ENCODE measurements at regions not wholly inside any gene's neighbourhood (a gene's known extent, or its start where the extent isn't known, plus 50 kb on each side); places are given as distances from the start of the nearest gene placed in this dataset.

GRCh38 chr5:175275748-175276147 is 168.2 kb downstream of the DRD1 start:
- H3K4me3 ChIP-seq = no peak overlapping the region
- no peaks in the 10 kb centered on the region for H3K9me3 ChIP-seq
- intact Hi-C loops (cut with DNase I) = no loop called here
- DNase-seq (no peak), ATAC-seq (no peak)
- H3K4me1 ChIP-seq = peaks cover 0 to 5% (median 0%) of the 10 kb centered on the region in 12 donors
- no peak overlapping the region for H3K27ac ChIP-seq
- H3K27me3 ChIP-seq = peaks cover 0 to 10% (median 0%) of the 10 kb centered on the region in 9 donors
- no peak for TF ChIP-seq CTCF (IDR thresholded peaks at IDR 0.05)
- no peak for TF ChIP-seq POLR2A (IDR thresholded peaks at IDR 0.05)
- 61 to 72% (median 69%) methylated on average over 5 of the region's 5 CpGs for WGBS, 4 donors
- H3K36me3 ChIP-seq = no peaks in the 10 kb centered on the region

GRCh38 chr5:175275097-175275496 is 168.9 kb downstream of the DRD1 start:
- 38 to 60% (median 55%) methylated on average over 4 of the region's 4 CpGs for WGBS, 4 donors
- DNase-seq (no peak), ATAC-seq (no peak)
- no peaks in the 10 kb centered on the region for H3K9me3 ChIP-seq
- H3K4me3 ChIP-seq = no peak overlapping the region
- intact Hi-C loops (cut with DNase I) = no loop called here
- H3K27me3 ChIP-seq = peaks cover 0 to 8% (median 0%) of the 10 kb centered on the region in 9 donors
- no peak for TF ChIP-seq POLR2A (IDR thresholded peaks at IDR 0.05)
- no peak for TF ChIP-seq CTCF (IDR thresholded peaks at IDR 0.05)
- H3K36me3 ChIP-seq = no peaks in the 10 kb centered on the region
- H3K4me1 ChIP-seq = peaks cover 0 to 5% (median 0%) of the 10 kb centered on the region in 12 donors
- H3K27ac ChIP-seq = no peak overlapping the region

- intact Hi-C loops (cut with DNase I) = no loop called here
- Histone ChIP-seq H3K4me3 (no peak overlapping the region), H3K4me1 (peaks cover 0 to 5% (median 0%) of the 10 kb centered on the region in 12 donors), H3K27me3 (no peaks in the 10 kb centered on the region), H3K27ac (no peak overlapping the region), H3K9me3 (no peaks in the 10 kb centered on the region), H3K36me3 (no peaks in the 10 kb centered on the region)
- no peak for TF ChIP-seq CTCF (IDR thresholded peaks at IDR 0.05)
- TF ChIP-seq POLR2A (IDR thresholded peaks at IDR 0.05) = no peak
- ATAC-seq (no peak), DNase-seq (no peak)
Measured at GRCh38 chr5:175274171-175274570, 169.8 kb downstream of the DRD1 start.

GRCh38 chr5:175264406-175264805 is 179.6 kb downstream of the DRD1 start:
- no peaks in the 10 kb centered on the region for H3K36me3 ChIP-seq
- TF ChIP-seq POLR2A (IDR thresholded peaks at IDR 0.05) = no peak
- peaks cover 0 to 16% (median 0%) of the 10 kb centered on the region in 12 donors for H3K9me3 ChIP-seq
- H3K4me1 ChIP-seq = no peaks in the 10 kb centered on the region
- intact Hi-C loops (cut with DNase I) = no loop called here
- 4 to 30% (median 21%) methylated on average over 2 of the region's 2 CpGs for WGBS, 4 donors
- no peaks in the 10 kb centered on the region for H3K27me3 ChIP-seq
- no peak overlapping the region for H3K4me3 ChIP-seq
- DNase-seq (no peak), ATAC-seq (no peak)
- H3K27ac ChIP-seq = no peak overlapping the region

- H3K9me3 ChIP-seq = peaks cover 0 to 16% (median 0%) of the 10 kb centered on the region in 12 donors
- TF ChIP-seq CTCF (IDR thresholded peaks at IDR 0.05) = no peak
- no peak for TF ChIP-seq POLR2A (IDR thresholded peaks at IDR 0.05)
- ATAC-seq (no peak), DNase-seq (no peak)
- no peak overlapping the region for H3K4me3 ChIP-seq
- H3K27ac ChIP-seq = no peak overlapping the region
- H3K4me1 ChIP-seq = no peaks in the 10 kb centered on the region
- WGBS, 4 donors = 85 to 91% (median 89%) methylated on average over 3 of the region's 3 CpGs
- no peaks in the 10 kb centered on the region for H3K27me3 ChIP-seq
- no peaks in the 10 kb centered on the region for H3K36me3 ChIP-seq
- intact Hi-C loops (cut with DNase I) = no loop called here
Measured at GRCh38 chr5:175263776-175264175, 180.2 kb downstream of the DRD1 start.

Data from heart left ventricle (tissue), 16 donors.